GM19043 (cell line): ENCODE measurements at regions not wholly inside any gene's neighbourhood (a gene's known extent, or its start where the extent isn't known, plus 50 kb on each side); places are given as distances from the start of the nearest gene placed in this dataset.

Experiments used
- ATAC-seq: cut with Tn5 transposase; IDR thresholded peaks from one replicate; pipeline ENCODE4 v1.9.1; 2021; ENCODE audit warnings: low read depth; ENCODE audit not compliant: unreplicated experiment

- ATAC-seq, result no peak
These were observed 376.1 kb downstream of the EFNA5 start for GRCh38 chr5:107294669-107295068.

DNA sequence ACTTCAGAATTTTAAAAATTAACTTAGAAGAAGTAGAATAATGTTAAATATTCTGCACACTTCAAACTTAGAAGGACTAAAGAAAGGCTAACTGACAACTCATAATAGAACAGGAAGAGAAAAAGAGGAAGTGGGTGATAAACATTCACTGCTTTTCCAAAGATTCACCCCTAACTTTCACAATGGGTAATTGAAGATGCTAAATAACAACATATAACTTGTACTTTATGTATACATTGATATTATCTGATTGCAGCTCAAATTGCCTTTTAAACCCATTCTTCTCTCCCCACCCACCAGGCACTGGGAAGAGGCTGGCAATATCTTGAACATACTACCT is 376.6 kb downstream of the EFNA5 start:
- ATAC-seq, result peak; percentile 52

GRCh38 chr5:107293541-107294210 is 377.1 kb downstream of the EFNA5 start:
- ATAC-seq, result no peak

DNA sequence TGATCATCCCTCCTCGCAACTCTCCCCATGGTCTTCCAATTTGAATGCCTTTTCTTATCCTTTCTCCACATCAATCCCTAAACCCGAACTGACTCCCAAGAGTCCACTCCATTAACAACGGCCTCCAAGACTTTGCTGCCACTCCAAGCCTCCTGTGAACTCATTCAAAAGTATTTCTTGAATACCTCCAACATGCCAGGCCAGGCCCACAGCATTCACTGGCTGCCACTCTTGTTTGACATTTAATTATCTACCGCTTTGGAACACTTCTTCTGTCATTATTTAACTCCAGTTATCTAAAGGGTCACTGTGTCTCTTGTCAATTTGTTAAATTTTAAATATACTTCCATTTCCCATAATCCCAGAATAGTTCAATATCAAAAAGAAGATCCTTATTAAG is 378.9 kb downstream of the EFNA5 start:
- no peak for ATAC-seq

- no peak for ATAC-seq
These were observed 379.8 kb downstream of the EFNA5 start for GRCh38 chr5:107290780-107291398.

GRCh38 chr5:107289030-107289714 is 381.6 kb downstream of the EFNA5 start:
- ATAC-seq, result peak; percentile 76

DNA sequence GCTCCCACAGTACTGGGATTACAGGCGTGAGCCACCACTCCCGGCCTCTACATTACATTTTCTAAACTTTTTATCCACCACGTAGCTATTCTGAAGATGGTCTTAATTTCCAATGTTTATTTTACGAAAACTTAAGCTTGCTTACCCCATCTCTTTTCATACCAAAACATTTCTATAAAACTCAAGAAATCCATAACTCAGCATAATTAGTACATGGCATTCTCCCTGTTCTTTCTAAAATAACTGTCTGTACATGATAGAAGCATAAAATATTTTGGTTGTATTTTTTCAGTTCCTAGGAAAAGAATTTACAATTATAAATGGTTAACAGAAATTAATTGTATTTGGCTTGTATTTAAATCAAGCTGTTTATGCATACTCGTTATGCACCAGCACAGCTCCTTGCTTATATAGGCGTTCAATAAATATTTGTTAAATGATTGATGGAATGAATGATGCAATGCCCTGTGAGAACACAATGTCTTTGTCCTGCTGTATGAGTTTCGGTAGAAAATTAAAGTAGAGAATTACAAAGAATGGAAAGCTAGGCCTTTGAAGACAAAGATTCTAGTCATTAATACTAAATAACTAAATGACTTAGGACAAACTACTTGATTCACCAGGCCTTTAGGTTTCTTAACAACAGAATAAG is 384.2 kb downstream of the EFNA5 start:
- no peak for ATAC-seq

GRCh38 chr5:107285772-107286171 is 385.0 kb downstream of the EFNA5 start:
- ATAC-seq, result no peak

DNA sequence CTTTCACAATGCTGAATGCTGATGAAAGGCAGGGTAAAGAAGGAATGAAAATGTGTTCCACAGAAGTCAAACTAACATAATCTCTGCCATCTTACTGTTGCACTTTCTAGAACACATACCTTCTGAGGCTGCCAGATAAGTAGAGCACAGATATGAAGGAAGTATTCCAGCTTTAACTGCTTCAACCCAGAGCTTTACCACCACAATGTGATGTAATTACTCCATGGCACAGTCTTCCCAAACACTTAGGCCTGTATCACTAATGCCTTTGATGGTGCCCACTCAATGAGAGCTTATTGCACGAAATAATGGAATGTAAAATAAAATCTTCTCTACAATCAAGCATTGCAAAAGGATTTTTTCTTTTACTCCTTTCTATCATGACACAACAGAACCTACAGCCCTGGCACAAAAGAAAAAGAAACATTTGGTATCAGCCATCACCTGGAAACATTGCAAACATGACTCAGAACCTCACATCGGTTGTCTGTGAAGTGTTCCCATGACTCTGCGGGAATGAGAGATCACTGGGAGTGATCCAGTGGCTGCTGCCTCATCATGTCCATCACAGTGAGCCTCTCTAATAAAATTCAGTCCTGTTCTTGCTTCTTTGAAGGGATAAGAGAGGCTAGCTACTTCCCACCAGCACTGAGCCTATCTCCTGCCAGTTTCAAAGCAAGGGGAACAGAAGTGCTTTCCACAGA is 385.8 kb downstream of the EFNA5 start:
- no peak for ATAC-seq

- ATAC-seq, result no peak
These were observed 388.7 kb downstream of the EFNA5 start for GRCh38 chr5:107282061-107282460.

DNA sequence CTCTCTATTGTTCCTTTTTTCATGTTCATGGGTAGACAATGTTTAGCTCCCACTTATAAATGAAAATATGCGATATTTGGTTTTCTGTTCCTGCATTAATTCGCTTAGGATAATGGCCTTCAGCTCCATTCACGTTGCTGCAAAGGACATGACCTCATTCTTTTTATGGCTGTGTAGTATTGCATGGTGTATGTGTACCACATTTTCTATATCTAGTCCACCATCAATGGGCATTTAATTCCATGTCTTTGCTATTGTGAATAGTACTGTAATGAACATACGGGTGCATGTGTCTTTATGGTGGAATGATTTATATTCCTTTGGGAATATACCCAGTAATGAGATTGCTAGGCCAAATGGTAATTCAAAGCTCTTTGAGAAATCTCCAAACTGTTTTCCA is 392.0 kb downstream of the EFNA5 start:
- no peak for ATAC-seq

DNA sequence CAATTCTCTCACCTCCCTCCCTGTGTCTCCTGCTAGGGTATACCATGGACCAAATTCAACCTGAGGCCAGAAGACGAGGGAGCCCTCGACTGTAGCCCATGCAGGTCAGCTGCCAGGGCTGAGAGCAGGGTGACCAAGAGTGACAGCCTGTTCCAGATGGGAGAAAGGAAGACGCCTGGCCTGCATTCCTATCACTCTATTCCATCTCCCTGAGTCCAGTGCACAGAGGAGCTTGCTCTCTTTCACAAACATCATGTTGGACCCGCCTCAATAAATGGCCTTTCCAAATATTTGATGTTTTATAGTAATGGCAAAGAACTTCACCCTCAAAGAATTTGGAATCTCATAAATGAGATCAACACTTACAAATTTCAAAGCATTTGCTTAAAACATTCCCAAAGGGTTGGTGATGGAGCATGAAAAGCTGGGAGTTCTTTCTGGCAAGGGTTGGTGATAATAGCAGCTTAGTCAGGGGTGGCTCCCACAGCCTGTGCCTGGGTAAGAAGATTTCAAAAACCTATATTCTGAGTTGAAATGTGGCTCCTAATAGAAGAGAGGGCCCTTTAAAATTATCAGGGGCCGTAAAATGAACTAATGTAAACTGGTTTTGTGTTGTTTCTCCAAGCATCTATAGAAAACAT is 393.1 kb downstream of the EFNA5 start:
- ATAC-seq, result no peak

DNA sequence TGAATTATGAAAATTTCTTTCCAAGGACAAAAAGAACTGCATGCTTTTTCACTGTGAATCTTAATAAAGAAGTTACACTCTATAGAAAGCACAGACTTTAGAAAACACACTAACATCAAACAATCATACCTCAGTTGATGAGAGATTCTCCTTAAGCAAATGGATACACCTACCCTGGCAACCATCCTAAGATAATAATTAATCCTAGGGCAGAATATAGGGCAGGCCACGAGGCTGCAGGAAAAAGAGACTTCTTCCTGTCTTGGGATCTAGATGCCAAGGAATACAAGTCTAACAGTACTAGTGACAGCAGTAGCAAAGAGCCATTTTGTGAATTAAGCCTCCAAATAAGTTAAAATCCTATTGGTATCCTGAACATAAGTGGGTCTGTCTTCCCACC is 395.4 kb downstream of the EFNA5 start:
- no peak for ATAC-seq

- ATAC-seq, result no peak
These were observed 396.2 kb downstream of the EFNA5 start for GRCh38 chr5:107274571-107274970.

DNA sequence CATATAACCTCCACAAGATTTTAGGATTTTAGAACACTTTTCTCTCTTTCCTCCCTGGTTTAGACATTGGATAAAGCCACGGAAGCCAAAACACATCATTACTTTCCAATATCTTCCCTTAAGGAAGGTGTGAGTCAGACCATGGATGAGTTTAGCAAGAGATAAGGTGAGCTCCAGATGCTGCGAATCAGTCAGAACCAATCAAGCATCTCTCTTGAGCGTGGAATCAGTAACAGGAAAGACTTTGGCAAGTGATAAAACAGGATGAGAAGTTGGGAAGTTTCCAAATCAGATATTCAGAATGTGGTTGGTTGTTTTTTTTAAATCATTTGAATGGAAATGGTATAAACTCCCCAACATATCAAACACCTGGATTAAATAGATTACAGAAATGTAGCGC is 397.8 kb downstream of the EFNA5 start:
- ATAC-seq, result no peak

DNA sequence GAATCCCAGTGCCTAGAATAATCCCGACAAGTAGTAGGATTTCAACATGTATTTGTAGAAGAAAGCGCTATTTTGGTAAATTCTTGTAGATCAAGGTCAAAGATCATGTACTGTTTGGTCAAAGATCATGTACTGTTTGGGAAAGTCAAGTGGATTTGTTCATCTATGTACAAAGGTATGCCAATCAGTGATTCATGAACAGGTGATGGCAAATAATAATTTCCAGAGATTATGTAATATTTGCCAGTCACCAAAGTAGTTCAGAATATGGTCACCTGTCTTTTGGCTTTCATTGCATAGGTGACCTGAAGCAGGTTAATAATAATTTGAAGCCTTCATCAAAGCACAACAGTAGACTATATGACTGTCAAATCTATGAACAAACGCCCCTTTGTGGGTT is 398.2 kb downstream of the EFNA5 start:
- no peak for ATAC-seq

DNA sequence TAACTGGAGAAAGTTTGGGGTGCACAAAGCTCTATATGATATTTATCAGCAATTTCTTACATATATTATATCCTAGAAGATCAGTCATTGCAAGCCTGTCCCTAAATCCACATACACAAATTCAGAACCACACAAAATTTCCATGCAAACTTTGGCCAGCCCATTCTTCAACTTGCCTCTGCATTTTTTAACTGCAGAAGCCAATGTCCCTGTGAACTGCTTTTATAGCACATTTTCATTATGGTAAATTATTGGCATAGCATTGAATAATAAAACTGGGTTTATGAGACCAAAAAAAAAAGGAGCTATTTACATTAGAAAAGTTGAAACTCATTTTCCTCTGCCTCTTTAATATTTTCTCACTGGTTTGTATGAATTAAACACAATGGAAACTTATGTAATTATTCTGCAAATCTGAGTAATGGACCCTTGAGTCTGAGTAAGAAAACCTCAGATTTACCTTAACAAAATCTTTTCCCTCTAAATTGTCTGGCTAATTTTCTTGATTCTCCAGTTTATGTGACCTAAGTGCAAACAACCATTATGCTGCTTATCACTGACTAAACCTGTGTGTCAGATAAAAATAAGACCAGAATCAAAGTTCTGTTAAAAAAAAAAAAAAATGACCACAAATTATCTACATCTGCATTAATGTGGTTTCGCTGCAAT is 398.9 kb downstream of the EFNA5 start:
- ATAC-seq, result no peak

GRCh38 chr5:107270561-107270960 is 400.2 kb downstream of the EFNA5 start:
- ATAC-seq, result no peak

DNA sequence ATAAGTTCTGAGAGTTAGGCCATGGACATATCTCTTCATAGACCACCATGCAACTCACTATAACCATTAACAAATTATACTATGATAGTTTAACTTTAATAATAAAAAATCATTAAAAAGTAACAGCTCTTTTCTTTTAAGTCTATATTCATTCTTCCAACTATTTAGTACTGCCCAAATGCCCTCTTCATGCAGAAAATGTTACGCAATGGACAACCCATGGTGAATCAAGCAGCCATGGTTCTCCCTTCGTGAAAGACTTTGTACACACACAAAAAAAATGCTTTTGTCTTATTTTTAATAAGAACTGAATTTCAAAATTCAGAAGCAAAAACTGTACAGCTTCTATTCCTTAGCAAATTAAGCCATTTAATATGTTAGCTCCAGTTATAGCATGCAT is 401.1 kb downstream of the EFNA5 start:
- ATAC-seq, result no peak

DNA sequence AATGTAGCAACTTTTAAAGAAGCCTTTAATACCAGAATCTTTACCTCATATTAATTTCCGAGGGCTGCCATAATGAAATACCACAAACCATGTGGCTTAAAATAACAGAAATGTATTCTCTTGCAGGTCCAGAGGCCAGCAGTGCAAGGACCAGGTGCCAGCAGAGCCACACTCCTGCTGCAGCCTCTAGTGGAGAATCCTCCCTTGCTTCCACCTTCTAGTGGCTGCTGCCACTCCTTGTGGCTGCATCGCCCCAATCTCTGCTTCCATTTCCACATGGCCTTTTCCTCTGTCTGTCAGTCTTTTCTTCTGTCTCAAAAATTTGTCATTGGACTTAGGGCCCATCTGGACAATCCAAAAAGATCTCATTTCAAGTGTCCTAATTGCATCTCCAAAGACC is 401.5 kb downstream of the EFNA5 start:
- ATAC-seq, result no peak
